AG04449 (cell line): ENCODE measurements at regions not wholly inside any gene's neighbourhood (a gene's known extent, or its start where the extent isn't known, plus 50 kb on each side); places are given as distances from the start of the nearest gene placed in this dataset.

ENCODE experiments used
- CTCF ChIA-PET: fragments of 350-600 bp; formaldehyde crosslinking; extraction: SDS; loops from one replicate; lab custom pipeline; 2021; ENCODE audit warnings: antibody characterized with exemption; lab: Yijun Ruan, JAX
- POLR2A ChIA-PET: fragments of 400-600, 350-600 bp; formaldehyde crosslinking; extraction: SDS; loops from one replicate; lab custom pipeline; 2020; ENCODE audit warnings: antibody characterized with exemption, inconsistent platforms; lab: Yijun Ruan, JAX
- DNase-seq: peaks from one replicate; pipeline ENCODE4 v3.0.0-alpha.2; 2010; ENCODE audit warnings: low read depth, low spot score
- H3K4me3 ChIP-seq: 2 replicates; pipeline ENCODE4 v1.5.1; 2011; ENCODE audit warnings: low read depth, mild to moderate bottlenecking, control low read depth, low read length
- CTCF ChIP-seq: IDR thresholded peaks from one replicate; pipeline ENCODE4 v1.5.1; 2011; ENCODE audit warnings: mild to moderate bottlenecking, moderate library complexity, low read length, control low read depth, inconsistent platforms; ENCODE audit not compliant: insufficient read depth; ENCODE audit errors: missing control alignments

DNA sequence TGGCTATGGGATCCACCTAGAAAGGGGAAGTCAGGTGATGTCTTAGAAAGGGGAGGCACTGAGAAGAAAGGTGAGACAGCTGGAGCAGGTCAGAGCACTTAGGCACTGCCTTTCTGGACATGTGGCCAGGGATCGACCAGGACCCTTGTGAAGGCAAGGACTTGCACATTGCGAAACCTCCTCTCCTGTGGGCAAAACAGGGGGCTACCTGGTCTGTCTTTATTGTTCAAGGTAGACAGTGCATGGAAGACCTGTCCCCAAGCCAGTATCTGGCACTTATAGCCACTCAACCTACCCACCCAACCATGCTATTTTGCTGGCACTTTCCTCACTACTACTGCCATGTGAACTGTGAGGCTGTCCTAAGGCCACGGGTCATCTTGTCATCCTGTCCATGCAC, 67.2 kb downstream of the NAV1 start:
- no peak for DNase-seq
- TF ChIP-seq CTCF = no peak
- H3K4me3 ChIP-seq = no peak overlapping the region
- POLR2A ChIA-PET = no interaction called here
- CTCF ChIA-PET = no interaction called here

- ChIA-PET CTCF (no interaction called here), POLR2A (no interaction called here)
- H3K4me3 ChIP-seq = no peak overlapping the region
- no peak for DNase-seq
- no peak for TF ChIP-seq CTCF
Observed at GRCh38 chr1:201606623-201607022, 67.7 kb downstream of the NAV1 start.

GRCh38 chr1:201608635-201609395, 69.9 kb downstream of the NAV1 start:
- H3K4me3 ChIP-seq = no peak overlapping the region
- POLR2A ChIA-PET = interaction anchor here (1.3 kb wide), 1 partner anchor 26 kb away, joined by 4 read pairs; no protein-coding TSS in a partner anchor
- DNase-seq = no peak
- CTCF ChIA-PET = interaction anchor here (0.9 to 1.6 kb wide), 6 partner anchors 13 to 96 kb away, joined by 3 to 6 read pairs (median 4); no protein-coding TSS in a partner anchor
- no peak for TF ChIP-seq CTCF

GRCh38 chr1:201609661-201610318, 70.9 kb downstream of the NAV1 start:
- DNase-seq = no peak
- no peak for TF ChIP-seq CTCF
- no peak overlapping the region for H3K4me3 ChIP-seq
- ChIA-PET CTCF (interaction anchor here (0.9 to 1.3 kb wide), 6 partner anchors 12 to 95 kb away, joined by 3 to 5 read pairs (median 4); no protein-coding TSS in a partner anchor), POLR2A (no interaction called here)

DNA sequence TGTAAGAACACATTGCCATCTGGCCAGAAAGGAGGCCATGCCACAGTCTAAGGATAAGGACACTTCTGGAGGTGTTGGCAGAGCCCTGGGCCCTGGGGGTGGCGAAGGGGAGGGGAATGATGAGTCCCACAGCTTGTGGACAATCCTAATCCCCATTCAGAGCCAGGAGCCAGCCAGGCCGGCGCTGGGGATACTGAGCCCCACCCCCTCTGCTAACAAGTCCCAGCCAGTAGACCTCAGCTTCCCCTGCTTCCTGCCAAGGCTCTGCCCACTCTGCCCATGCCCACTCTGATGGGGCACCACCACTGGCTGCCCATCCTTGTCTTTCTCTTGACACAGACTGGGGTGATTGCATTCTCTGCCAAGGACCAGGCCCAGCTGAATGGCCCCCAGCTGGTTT, 71.9 kb downstream of the NAV1 start:
- POLR2A ChIA-PET = no interaction called here
- TF ChIP-seq CTCF = no peak
- no peak overlapping the region for H3K4me3 ChIP-seq
- CTCF ChIA-PET = interaction anchor here (1.2 kb wide), 1 partner anchor 65 kb away, joined by 4 read pairs; no protein-coding TSS in a partner anchor
- DNase-seq = no peak

- H3K4me3 ChIP-seq = no peak overlapping the region
- TF ChIP-seq CTCF = no peak
- no peak for DNase-seq
- ChIA-PET CTCF (no interaction called here), POLR2A (no interaction called here)
Observed at GRCh38 chr1:201612645-201613044, 73.7 kb downstream of the NAV1 start.
